ENCODE measurements at regions not wholly inside any gene's neighbourhood (a gene's known extent, or its start where the extent isn't known, plus 50 kb on each side); places are given as distances from the start of the nearest gene placed in this dataset.

- Histone ChIP-seq H3K4me2 (ENCODE audit: control insufficient read depth, insufficient read depth) (no peak overlapping the region), H3K27ac (ENCODE audit: control insufficient read depth, insufficient read depth) (no peak overlapping the region), H3K9me3 (replicated peaks; ENCODE audit: control insufficient read depth, insufficient read depth, low read length) (no peaks in the 10 kb centered on the region), H3K4me3 (no peak overlapping the region), H4K20me1 (ENCODE audit: control insufficient read depth, insufficient read depth) (no peaks in the 10 kb centered on the region), H3K36me3 (ENCODE audit: control insufficient read depth in 2 of 2, insufficient read depth in 2 of 2, low read length in 1 of 2) (no peaks in the 10 kb centered on the region), H3K4me1 (ENCODE audit: control insufficient read depth, insufficient read depth, low read length) (no peaks in the 10 kb centered on the region), H2AFZ (ENCODE audit: control insufficient read depth, low read depth, low read length) (no peak overlapping the region), H3K9ac (ENCODE audit: control insufficient read depth, insufficient read depth, low read length) (no peak overlapping the region), H3K27me3 (replicated peaks in 1 of 2; ENCODE audit: control insufficient read depth in 2 of 2, insufficient read depth in 2 of 2, low read length in 1 of 2) (no peaks in the 10 kb centered on the region; a peak in 1 of 4 replicates), H3K79me2 (ENCODE audit: control insufficient read depth, insufficient read depth, low read length) (no peaks in the 10 kb centered on the region)
- DNase-seq (ENCODE audit: low read depth, low spot score): no peak
- SMC1A ChIA-PET (ENCODE audit: uncharacterized antibody, unreplicated experiment): interaction anchor here (1.0 to 1.4 kb wide), 2 partner anchors 12 to 71 kb away, joined by 3 read pairs; no protein-coding TSS in a partner anchor
- POLR2A ChIA-PET: no interaction called here
- no TSS peak for BruUV-seq (replicated peaks)
- in situ Hi-C loops (cut with MboI): no loop called here
- TF ChIP-seq CHD1 (IDR thresholded peaks at IDR 0.05; ENCODE audit: low read depth, low read length): no peak
- intact Hi-C loops (cut with micrococcal nuclease; ENCODE audit: unreplicated experiment): no loop called here
- ATAC-seq: no peak
- 64% methylated on average over 7 of the region's 7 CpGs for WGBS (ENCODE audit: insufficient coverage, insufficient replicate concordance, low lambda C conversion rate, missing lambda C conversion rate)
- RAD21 ChIA-PET (ENCODE audit: unreplicated experiment): interaction anchor here (1.2 to 2.1 kb wide), 3 partner anchors 32 to 77 kb away, joined by 3 to 5 read pairs (median 5); no protein-coding TSS in a partner anchor
- CTCF ChIA-PET: interaction anchor here (0.9 to 6.6 kb wide), 4 partner anchors 26 to 72 kb away, joined by 3 to 37 read pairs (median 4); partner anchors contain the start of gene KCNC4
- FAIRE-seq: no peak
Observed at GRCh38 chr1:110280126-110280525, 59.1 kb upstream of the RBM15 start.

GRCh38 chr1:110280804-110281203, 58.4 kb upstream of the RBM15 start:
- H3K9ac ChIP-seq (ENCODE audit: control insufficient read depth, insufficient read depth, low read length): no peak overlapping the region
- H2AFZ ChIP-seq (ENCODE audit: control insufficient read depth, low read depth, low read length): no peak overlapping the region
- no TSS peak for BruUV-seq (replicated peaks)
- CTCF ChIA-PET: interaction anchor here (0.9 to 6.6 kb wide), 6 partner anchors 25 to 84 kb away, joined by 3 to 37 read pairs (median 4); partner anchors contain the start of gene KCNC4
- TF ChIP-seq ZNF592 (IDR thresholded peaks at IDR 0.05) (no peak), YY1 (IDR thresholded peaks at IDR 0.05; ENCODE audit: low read depth, low read length) (no peak)
- no peaks in the 10 kb centered on the region for H3K4me1 ChIP-seq (ENCODE audit: control insufficient read depth, insufficient read depth, low read length)
- H3K4me3 ChIP-seq: no peak overlapping the region
- no peaks in the 10 kb centered on the region for H3K36me3 ChIP-seq (ENCODE audit: control insufficient read depth in 2 of 2, insufficient read depth in 2 of 2, low read length in 1 of 2)
- H3K9me3 ChIP-seq (replicated peaks; ENCODE audit: control insufficient read depth, insufficient read depth, low read length): no peaks in the 10 kb centered on the region
- POLR2A ChIA-PET: interaction anchor here (1.0 kb wide), 1 partner anchor 10 kb away, joined by 4 read pairs; no protein-coding TSS in a partner anchor
- H3K27me3 ChIP-seq (replicated peaks in 1 of 2; ENCODE audit: control insufficient read depth in 2 of 2, insufficient read depth in 2 of 2, low read length in 1 of 2): no peaks in the 10 kb centered on the region; a peak in 1 of 4 replicates
- no peaks in the 10 kb centered on the region for H3K79me2 ChIP-seq (ENCODE audit: control insufficient read depth, insufficient read depth, low read length)
- H3K4me2 ChIP-seq (ENCODE audit: control insufficient read depth, insufficient read depth): no peak overlapping the region
- SMC1A ChIA-PET (ENCODE audit: uncharacterized antibody, unreplicated experiment): interaction anchor here (1.1 to 1.4 kb wide), 2 partner anchors 18 to 71 kb away, joined by 3 read pairs; no protein-coding TSS in a partner anchor
- ATAC-seq (no peak), FAIRE-seq (no peak), DNase-seq (ENCODE audit: low read depth, low spot score) (no peak)
- 32% methylated on average over 5 of the region's 5 CpGs for WGBS (ENCODE audit: insufficient coverage, insufficient replicate concordance, low lambda C conversion rate, missing lambda C conversion rate)
- RAD21 ChIA-PET (ENCODE audit: unreplicated experiment): interaction anchor here (1.2 to 1.3 kb wide), 2 partner anchors 32 to 73 kb away, joined by 3 to 5 read pairs; no protein-coding TSS in a partner anchor
- H4K20me1 ChIP-seq (ENCODE audit: control insufficient read depth, insufficient read depth): no peaks in the 10 kb centered on the region
- in situ Hi-C loops (cut with MboI) (no loop called here), intact Hi-C loops (cut with micrococcal nuclease; ENCODE audit: unreplicated experiment) (no loop called here)
- H3K27ac ChIP-seq (ENCODE audit: control insufficient read depth, insufficient read depth): no peak overlapping the region

All from GM12878 (cell line).